GM19468 (cell line): ENCODE measurements at regions not wholly inside any gene's neighbourhood (a gene's known extent, or its start where the extent isn't known, plus 50 kb on each side); places are given as distances from the start of the nearest gene placed in this dataset.
A peak's percentile ranks its signal among the peaks of the same experiment; 100 is the strongest.

Experiments
- ATAC-seq: cut with Tn5 transposase; IDR thresholded peaks from one replicate; pipeline ENCODE4 v1.9.1; 2021; ENCODE audit warnings: mild to moderate bottlenecking, moderate library complexity, moderate number of reproducible peaks; ENCODE audit not compliant: unreplicated experiment; ENCODE audit errors: extremely low read depth

GRCh38 chr3:159922193-159922840 lies 66.3 kb upstream of the IL12A start:
- no peak for ATAC-seq

- peak; percentile 97 for ATAC-seq
Measured at GRCh38 chr3:159922861-159923312, 65.7 kb upstream of the IL12A start.

- no peak for ATAC-seq
Measured at GRCh38 chr3:159923336-159923735, 65.3 kb upstream of the IL12A start.

- no peak for ATAC-seq
Measured at GRCh38 chr3:159923956-159924355, 64.7 kb upstream of the IL12A start.

GRCh38 chr3:159924411-159924810 lies 64.2 kb upstream of the IL12A start:
- no peak for ATAC-seq

GRCh38 chr3:159925248-159925647 lies 63.4 kb upstream of the IL12A start:
- ATAC-seq, result no peak

GRCh38 chr3:159926573-159926972 lies 62.1 kb upstream of the IL12A start:
- ATAC-seq, result no peak

- ATAC-seq, result no peak
Measured at GRCh38 chr3:159928071-159928491, 60.6 kb upstream of the IL12A start.

- no peak for ATAC-seq
Measured at GRCh38 chr3:159928666-159929065, 60.0 kb upstream of the IL12A start.

GRCh38 chr3:159929171-159930141 lies 59.2 kb upstream of the IL12A start:
- ATAC-seq, result peak; percentile 73

- no peak for ATAC-seq
Measured at GRCh38 chr3:159934216-159934615, 54.4 kb upstream of the IL12A start.

- no peak for ATAC-seq
Measured at GRCh38 chr3:159936541-159936940, 52.1 kb upstream of the IL12A start.

- ATAC-seq, result no peak
Measured at GRCh38 chr3:159937561-159938166, 51.0 kb upstream of the IL12A start.

GRCh38 chr3:159938714-159939113 lies 49.9 kb upstream of the IL12A start:
- ATAC-seq, result no peak
